ENCODE measurements at regions not wholly inside any gene's neighbourhood (a gene's known extent, or its start where the extent isn't known, plus 50 kb on each side); places are given as distances from the start of the nearest gene placed in this dataset.

GRCh38 chr19:32186542-32187330 is 158.7 kb upstream of the ZNF507 start:
- Histone ChIP-seq H3K36me3 (no peaks in the 10 kb centered on the region), H3K27ac (no peak overlapping the region), H3K9me3 (no peaks in the 10 kb centered on the region), H3K4me1 (no peaks in the 10 kb centered on the region), H3K27me3 (no peaks in the 10 kb centered on the region), H3K4me3 (no peak overlapping the region)
- DNase-seq = no peak
- TF ChIP-seq CTCF (IDR thresholded peaks at IDR 0.05) (no peak), POLR2A (IDR thresholded peaks at IDR 0.05) (no peak)
- WGBS, 2 donors = 50 to 77% methylated on average over 4 of the region's 6 CpGs
- intact Hi-C loops (cut with DNase I) = no loop called here

DNA sequence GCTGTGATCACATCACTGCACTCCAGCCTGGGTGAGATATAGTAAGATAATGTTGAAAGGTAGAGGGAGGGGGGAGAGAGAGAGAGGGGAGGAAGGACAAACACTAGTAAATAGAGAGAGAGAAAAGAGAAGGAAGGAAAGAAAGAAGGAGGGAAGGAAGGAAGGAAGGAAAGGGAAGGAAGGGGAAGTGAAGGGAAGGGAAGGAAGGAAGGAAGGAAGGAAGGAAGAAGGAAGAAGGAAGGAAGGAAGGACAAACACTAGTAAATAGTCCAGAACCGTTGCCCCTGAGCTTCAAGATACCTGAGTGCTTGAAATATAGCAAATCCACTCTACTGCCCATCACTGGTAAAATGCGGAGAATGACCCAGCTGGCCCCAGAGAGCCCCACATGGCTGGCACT is 156.5 kb upstream of the ZNF507 start:
- no peak for DNase-seq
- WGBS, 2 donors = 33 to 65% methylated on average over 2 of the region's 2 CpGs
- intact Hi-C loops (cut with DNase I) = no loop called here
- TF ChIP-seq POLR2A (IDR thresholded peaks at IDR 0.05) = no peak
- no peak for TF ChIP-seq CTCF (IDR thresholded peaks at IDR 0.05)
- H3K27ac ChIP-seq = no peak overlapping the region
- H3K4me1 ChIP-seq = no peaks in the 10 kb centered on the region
- no peaks in the 10 kb centered on the region for H3K9me3 ChIP-seq
- no peaks in the 10 kb centered on the region for H3K36me3 ChIP-seq
- no peaks in the 10 kb centered on the region for H3K27me3 ChIP-seq
- H3K4me3 ChIP-seq = no peak overlapping the region

GRCh38 chr19:32189956-32190706 is 155.3 kb upstream of the ZNF507 start:
- no peaks in the 10 kb centered on the region for H3K36me3 ChIP-seq
- H3K9me3 ChIP-seq = no peaks in the 10 kb centered on the region
- 58 to 59% methylated on average over 6 of the region's 6 CpGs for WGBS, 2 donors
- intact Hi-C loops (cut with DNase I) = no loop called here
- H3K4me1 ChIP-seq = no peaks in the 10 kb centered on the region
- no peak overlapping the region for H3K27ac ChIP-seq
- DNase-seq = no peak
- no peaks in the 10 kb centered on the region for H3K27me3 ChIP-seq
- no peak overlapping the region for H3K4me3 ChIP-seq
- no peak for TF ChIP-seq CTCF (IDR thresholded peaks at IDR 0.05)
- no peak for TF ChIP-seq POLR2A (IDR thresholded peaks at IDR 0.05)

DNA sequence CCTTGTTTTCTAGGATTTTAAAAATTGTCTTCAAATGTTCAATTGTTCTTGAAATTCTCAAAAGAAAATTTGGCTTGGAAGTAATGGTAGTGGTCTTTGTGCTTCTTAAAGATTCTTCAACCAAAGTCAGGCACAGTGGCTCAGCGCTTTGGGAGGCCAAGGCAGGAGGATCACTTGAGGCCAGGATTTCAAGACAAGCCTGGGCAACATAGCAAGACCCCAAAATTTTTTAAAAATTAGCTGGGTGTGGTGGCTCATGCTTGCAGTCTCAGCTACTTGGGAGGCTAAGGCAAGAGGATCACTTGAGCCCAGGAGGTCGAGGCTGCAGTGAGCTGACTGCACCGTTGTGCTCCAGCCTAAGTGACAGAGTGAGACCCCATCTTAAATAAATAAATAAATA is 153.5 kb upstream of the ZNF507 start:
- DNase-seq = no peak
- Histone ChIP-seq H3K4me1 (no peaks in the 10 kb centered on the region), H3K4me3 (no peak overlapping the region), H3K27me3 (peaks cover 0 to 10% (median 0%) of the 10 kb centered on the region in 4 donors), H3K36me3 (no peaks in the 10 kb centered on the region), H3K27ac (no peak overlapping the region), H3K9me3 (no peaks in the 10 kb centered on the region)
- intact Hi-C loops (cut with DNase I) = no loop called here
- WGBS, 2 donors = 73 to 82% methylated on average over 3 of the region's 3 CpGs
- TF ChIP-seq POLR2A (IDR thresholded peaks at IDR 0.05) (no peak), CTCF (IDR thresholded peaks at IDR 0.05) (no peak)
